ENCODE measurements at regions not wholly inside any gene's neighbourhood (a gene's known extent, or its start where the extent isn't known, plus 50 kb on each side); places are given as distances from the start of the nearest gene placed in this dataset.
"Not testable (repeated sequence)": the region's sequence is repeated elsewhere in the genome, so short reads cannot be mapped to it uniquely, and the experiment has no call there.

GRCh38 chr2:129922571-129923264, 56.7 kb upstream of the RAB6C start:
- H3K4me3 ChIP-seq (ENCODE audit: low read length), result no peak overlapping the region
- no peak for TF ChIP-seq ZNF274 (IDR thresholded peaks at IDR 0.05; ENCODE audit: low read depth, low read length)

DNA sequence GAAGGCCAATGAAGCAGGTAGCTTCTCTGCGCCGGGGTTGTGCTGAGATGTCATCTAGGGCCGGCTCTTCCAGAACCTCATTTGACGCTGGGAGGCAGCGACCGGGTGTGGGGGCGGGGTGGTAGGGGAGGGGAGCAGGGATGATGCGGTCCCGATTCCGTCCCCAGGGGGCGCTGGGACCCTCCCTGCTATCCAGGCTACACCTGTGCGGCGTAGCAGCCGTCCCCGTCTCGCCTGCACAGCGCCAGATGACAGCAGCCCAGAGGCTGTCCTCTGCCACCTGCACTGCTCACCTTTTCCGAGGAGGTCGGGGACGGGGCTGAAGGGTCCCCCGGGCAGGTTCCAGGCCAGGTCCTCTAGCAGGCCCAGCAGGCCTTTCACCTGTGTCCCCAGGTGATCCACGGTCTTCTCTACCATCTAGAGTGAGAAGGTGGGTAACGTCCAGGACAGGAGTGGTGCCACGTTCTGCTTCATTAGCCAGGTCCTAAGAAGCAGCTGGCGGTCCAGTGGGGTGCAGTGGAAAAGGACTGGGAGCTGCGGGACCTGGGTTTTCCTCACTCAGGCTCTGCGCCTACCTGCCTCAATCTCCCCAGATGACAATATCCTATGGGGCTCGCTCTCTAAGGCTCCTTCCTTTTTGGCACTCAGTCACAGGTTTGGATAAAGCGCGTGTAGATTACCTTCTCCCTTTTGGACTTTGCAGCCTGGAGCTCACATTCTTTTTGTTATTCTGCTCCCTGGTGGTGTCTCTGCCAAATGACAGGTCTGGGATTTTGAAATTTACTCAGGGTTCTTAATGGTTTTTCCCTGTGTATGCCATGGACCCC, 56.0 kb upstream of the RAB6C start:
- H3K4me3 ChIP-seq (ENCODE audit: low read length), result no peak overlapping the region
- no peak for TF ChIP-seq ZNF274 (IDR thresholded peaks at IDR 0.05; ENCODE audit: low read depth, low read length)

DNA sequence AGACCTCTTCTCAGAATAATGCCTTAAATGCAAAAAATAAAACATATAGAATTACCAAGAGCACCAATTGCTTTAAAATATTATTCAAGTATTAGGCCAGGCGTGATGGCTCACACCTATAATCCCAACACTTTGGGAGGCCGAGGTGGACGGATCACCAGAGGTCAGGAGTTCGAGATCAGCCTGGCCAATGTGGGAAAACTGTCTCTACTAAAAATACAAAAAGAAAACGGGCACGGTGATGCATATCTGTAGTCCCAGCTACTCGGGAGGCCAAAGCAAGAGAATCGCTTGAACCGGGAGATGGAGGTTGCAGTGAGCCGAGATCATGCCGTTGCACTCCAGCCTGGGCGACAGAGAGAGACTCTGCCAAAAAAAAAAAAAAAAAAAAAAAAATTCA, 55.4 kb upstream of the RAB6C start:
- not testable (repeated sequence) for H3K4me3 ChIP-seq (ENCODE audit: low read length)

GRCh38 chr2:129925381-129925780, 54.1 kb upstream of the RAB6C start:
- H3K4me3 ChIP-seq (ENCODE audit: low read length), result no peak overlapping the region
- no peak for TF ChIP-seq ZNF274 (IDR thresholded peaks at IDR 0.05; ENCODE audit: low read depth, low read length)

GRCh38 chr2:129927696-129928095, 51.8 kb upstream of the RAB6C start:
- TF ChIP-seq ZNF274 (IDR thresholded peaks at IDR 0.05; ENCODE audit: low read depth, low read length), result no peak
- no peak overlapping the region for H3K4me3 ChIP-seq (ENCODE audit: low read length)

GRCh38 chr2:129929321-129930290, 49.9 kb upstream of the RAB6C start:
- no peak overlapping the region for H3K4me3 ChIP-seq (ENCODE audit: low read length)
- no peak for TF ChIP-seq ZNF274 (IDR thresholded peaks at IDR 0.05; ENCODE audit: low read depth, low read length)

Measured in GM08714 (cell line).